OCI-LY7 (cell line): ENCODE measurements at regions not wholly inside any gene's neighbourhood (a gene's known extent, or its start where the extent isn't known, plus 50 kb on each side); places are given as distances from the start of the nearest gene placed in this dataset.
"Not testable (repeated sequence)": the region's sequence is repeated elsewhere in the genome, so short reads cannot be mapped to it uniquely, and the experiment has no call there.

ENCODE experiments used
- BruUV-seq: library from RNA; stranded (reverse); fragments of 400-500 nt; replicated peaks from 2 replicates; lab custom pipeline; 2021; lab: Mats Ljungman, UMichigan
- CTCF ChIA-PET: fragments of 300-600 bp; sonication (Branson Sonifier 250); formaldehyde crosslinking; loops from one replicate; lab custom pipeline; 2022; ENCODE audit warnings: antibody characterized with exemption; ENCODE audit not compliant: unreplicated experiment; lab: Charles Lee
- POLR2A ChIA-PET: fragments of 300-600 bp; sonication (Branson Sonifier 250); formaldehyde crosslinking; loops from one replicate; lab custom pipeline; 2022; ENCODE audit warnings: antibody characterized with exemption; lab: Charles Lee
- DNase-seq: peaks from one replicate; pipeline ENCODE4 v3.0.0-alpha.2; 2015; ENCODE audit warnings: low spot score
- H2AFZ ChIP-seq: fragments of 200-600 bp; sonication (generic), shearing (Covaris generic); 2 replicates; pipeline ENCODE4 v1.6.1; 2014; ENCODE audit warnings: mild to moderate bottlenecking, antibody characterized with exemption, low read length, moderate library complexity
- H3K27ac ChIP-seq: fragments of 200-600 bp; sonication (generic); 2 replicates; pipeline ENCODE4 v1.5.1; 2014; ENCODE audit warnings: mixed run types, low read depth, mild to moderate bottlenecking, moderate library complexity, low read length, inconsistent platforms; ENCODE audit not compliant: poor library complexity, severe bottlenecking
- H3K36me3 ChIP-seq: fragments of 200-600 bp; sonication (generic); 2 replicates; pipeline ENCODE4 v1.6.1; 2014; ENCODE audit warnings: mild to moderate bottlenecking, antibody characterized with exemption, low read length, moderate library complexity, mixed read lengths; ENCODE audit not compliant: insufficient read depth
- H3K4me1 ChIP-seq: fragments of 200-600 bp; sonication (generic); 2 replicates; pipeline ENCODE4 v1.5.1; 2014; ENCODE audit warnings: mild to moderate bottlenecking, low read length; ENCODE audit not compliant: insufficient read depth, poor library complexity, severe bottlenecking
- H3K4me2 ChIP-seq: fragments of 200-600 bp; sonication (generic); 2 replicates; pipeline ENCODE4 v1.6.1; 2014; ENCODE audit warnings: mild to moderate bottlenecking, low read length
- H3K4me3 ChIP-seq: fragments of 200-600 bp; sonication (generic); 2 replicates; pipeline ENCODE4 v1.5.1; 2014; ENCODE audit warnings: mild to moderate bottlenecking, low read depth, low read length; ENCODE audit not compliant: poor library complexity, severe bottlenecking
- H3K79me2 ChIP-seq: fragments of 200-600 bp; sonication (generic); 2 replicates; pipeline ENCODE4 v1.6.1; 2016; ENCODE audit warnings: low read depth, mild to moderate bottlenecking, low read length, moderate library complexity, mixed read lengths; ENCODE audit not compliant: insufficient read depth
- H3K9me2 ChIP-seq: fragments of 200-600 bp; sonication (generic); 2 replicates; pipeline ENCODE4 v1.6.1; 2016; ENCODE audit warnings: mild to moderate bottlenecking, low read length, mixed read lengths; ENCODE audit not compliant: insufficient read depth
- H3K9me3 ChIP-seq: fragments of 200-600 bp; sonication (generic); 2 replicates; pipeline ENCODE4 v1.6.1; 2014; ENCODE audit warnings: mild to moderate bottlenecking, mixed run types, low read length, mixed read lengths
- H4K20me1 ChIP-seq: fragments of 200-600 bp; sonication (generic); 2 replicates; pipeline ENCODE4 v1.6.1; 2014; ENCODE audit warnings: mild to moderate bottlenecking, antibody characterized with exemption, low read length, moderate library complexity, mixed read lengths; ENCODE audit not compliant: insufficient read depth
- CTCF ChIP-seq: fragments of 200-600 bp; sonication (generic); conservative IDR thresholded peaks from 2 replicates; pipeline ENCODE4 v1.5.1; 2014; ENCODE audit warnings: mild to moderate bottlenecking, antibody characterized with exemption, low read length, moderate library complexity, mixed read lengths
- EZH2phosphoT487 ChIP-seq: fragments of 200-600 bp; sonication (generic); IDR thresholded peaks from 2 replicates; pipeline ENCODE4 v1.6.1; 2018; ENCODE audit warnings: low read depth, borderline replicate concordance, mild to moderate bottlenecking, mixed run types, antibody characterized with exemption, low read length, moderate library complexity, mixed read lengths
- intact Hi-C: fragments of 100-400 bp; cut with micrococcal nuclease; formaldehyde crosslinking; loops from one replicate; pipeline ENCODE4 v1.10.0; 2022; ENCODE audit not compliant: unreplicated experiment

- Histone ChIP-seq H3K9me3 (no peaks in the 10 kb centered on the region), H3K4me2 (no peak overlapping the region), H4K20me1 (no peaks in the 10 kb centered on the region), H3K79me2 (no peaks in the 10 kb centered on the region), H3K36me3 (no peaks in the 10 kb centered on the region), H3K4me1 (no peaks in the 10 kb centered on the region), H3K9me2 (no peaks in the 10 kb centered on the region), H2AFZ (no peak overlapping the region), H3K27ac (no peak overlapping the region), H3K4me3 (no peak overlapping the region)
- ChIA-PET CTCF (no interaction called here), POLR2A (interaction anchor here (0.5 to 0.6 kb wide), 2 partner anchors 34 to 606 kb away, joined by 3 read pairs; no protein-coding TSS in a partner anchor)
- TF ChIP-seq EZH2phosphoT487 (no peak), CTCF (no peak)
- intact Hi-C loops, result no loop called here
- no TSS peak for BruUV-seq
- DNase-seq, result no peak
Observed at GRCh38 chr13:69020120-69020519, 1087.5 kb upstream of the ATXN8OS start.

DNA sequence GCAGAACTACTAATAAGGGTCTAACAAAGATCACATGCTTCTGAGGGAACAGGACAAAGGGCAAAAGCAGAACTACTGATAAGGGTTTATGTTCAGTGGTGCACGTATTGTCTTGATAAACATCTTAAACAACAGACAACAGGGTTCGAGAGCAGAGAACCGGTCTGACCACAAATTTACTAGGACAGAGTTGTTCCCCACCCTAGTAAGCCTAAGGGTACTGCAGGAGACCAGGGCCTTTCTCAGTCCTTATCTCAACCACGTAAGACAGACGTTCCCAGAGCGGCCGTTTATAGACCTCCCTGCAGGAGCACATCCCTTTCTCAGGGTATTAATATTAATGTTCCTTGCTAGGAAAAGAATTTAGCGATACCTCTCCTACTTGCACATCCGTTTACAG lies 1089.5 kb upstream of the ATXN8OS start:
- POLR2A ChIA-PET, H3K36me3 ChIP-seq, H3K4me2 ChIP-seq: not testable (repeated sequence)

GRCh38 chr13:69010789-69011188 lies 1096.8 kb upstream of the ATXN8OS start:
- intact Hi-C loops, result no loop called here
- Histone ChIP-seq H3K36me3 (no peaks in the 10 kb centered on the region), H3K4me1 (no peaks in the 10 kb centered on the region), H4K20me1 (no peaks in the 10 kb centered on the region), H2AFZ (no peak overlapping the region), H3K79me2 (no peaks in the 10 kb centered on the region), H3K4me2 (no peak overlapping the region), H3K4me3 (no peak overlapping the region), H3K9me3 (no peaks in the 10 kb centered on the region), H3K27ac (no peak overlapping the region), H3K9me2 (no peaks in the 10 kb centered on the region)
- DNase-seq, result no peak
- ChIA-PET POLR2A (interaction anchor here (1.5 kb wide), 1 partner anchor 51 kb away, joined by 3 read pairs; no protein-coding TSS in a partner anchor), CTCF (no interaction called here)
- TF ChIP-seq EZH2phosphoT487, result no peak
- TF ChIP-seq CTCF, result no peak
- no TSS peak for BruUV-seq

More for the DNA sequence above, 1089.5 kb upstream of the ATXN8OS start:
- CTCF ChIA-PET, intact Hi-C loops, H3K4me1 ChIP-seq, H4K20me1 ChIP-seq, H3K9me3 ChIP-seq, H3K27ac ChIP-seq, H2AFZ ChIP-seq, H3K79me2 ChIP-seq, H3K9me2 ChIP-seq, BruUV-seq, DNase-seq, H3K4me3 ChIP-seq: not testable (repeated sequence)
